ENCODE measurements at regions not wholly inside any gene's neighbourhood (a gene's known extent, or its start where the extent isn't known, plus 50 kb on each side); places are given as distances from the start of the nearest gene placed in this dataset.

GRCh38 chr4:174041555-174042105 is 241.8 kb downstream of the FBXO8 start:
- TF ChIP-seq CTCF (IDR thresholded peaks at IDR 0.05) (no peak), POLR2A (IDR thresholded peaks at IDR 0.05) (no peak)

All from transverse colon (tissue), 3 donors.